Skeletal muscle satellite cell (primary cell): ENCODE measurements at regions not wholly inside any gene's neighbourhood (a gene's known extent, or its start where the extent isn't known, plus 50 kb on each side); places are given as distances from the start of the nearest gene placed in this dataset.

Source experiments
- H3K27me3 ChIP-seq: 2 replicates; pipeline ENCODE4 v1.7.0; 2013; ENCODE audit warnings: low read length; ENCODE audit not compliant: control insufficient read depth, insufficient read depth
- H3K36me3 ChIP-seq: 2 replicates; pipeline ENCODE4 v1.7.0; 2013; ENCODE audit warnings: mild to moderate bottlenecking, control low read depth, low read length; ENCODE audit not compliant: insufficient read depth
- H3K4me1 ChIP-seq: 2 replicates; pipeline ENCODE4 v1.7.0; 2013; ENCODE audit warnings: low read length; ENCODE audit not compliant: control insufficient read depth, insufficient read depth
- H3K4me2 ChIP-seq: 2 replicates; pipeline ENCODE4 v1.7.0; 2013; ENCODE audit warnings: mild to moderate bottlenecking, low read length
- H3K4me3 ChIP-seq: 2 replicates; pipeline ENCODE4 v1.7.0; 2013; ENCODE audit warnings: low read length
- H3K9ac ChIP-seq: 2 replicates; pipeline ENCODE4 v1.7.0; 2013; ENCODE audit warnings: mild to moderate bottlenecking, low read depth, low read length, moderate library complexity
- H3K9me3 ChIP-seq: replicated peaks from 2 replicates; pipeline ENCODE4 v1.7.0; 2013; ENCODE audit warnings: mild to moderate bottlenecking, control low read depth, low read length

GRCh38 chr21:39048574-39048973 lies 134.7 kb downstream of the PSMG1 start:
- no peak overlapping the region for H3K4me3 ChIP-seq
- peaks cover 20% of the 10 kb centered on the region for H3K4me1 ChIP-seq
- H3K9me3 ChIP-seq = no peaks in the 10 kb centered on the region
- no peak overlapping the region for H3K4me2 ChIP-seq
- H3K27me3 ChIP-seq = no peaks in the 10 kb centered on the region
- no peaks in the 10 kb centered on the region for H3K36me3 ChIP-seq
- H3K9ac ChIP-seq = no peak overlapping the region

DNA sequence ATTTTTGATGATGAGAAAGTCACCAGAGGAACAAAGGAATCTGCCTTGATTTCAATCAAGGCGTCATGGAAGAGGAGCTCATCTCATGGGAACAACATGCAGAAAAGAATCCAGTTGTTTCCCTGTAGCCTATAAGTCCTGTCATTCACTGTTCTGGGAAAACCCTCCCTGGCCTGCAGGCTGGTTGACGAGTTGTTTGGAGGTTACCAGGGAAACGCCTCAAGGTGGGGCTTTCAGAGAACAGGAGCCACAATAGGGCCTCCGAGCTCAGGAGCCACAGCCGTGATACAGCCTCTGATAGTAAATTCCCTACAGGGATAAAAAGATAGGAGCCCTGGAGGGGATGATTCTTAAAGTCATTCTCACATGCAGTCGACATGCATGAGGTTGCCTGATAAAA lies 135.2 kb downstream of the PSMG1 start:
- no peaks in the 10 kb centered on the region for H3K36me3 ChIP-seq
- H3K9ac ChIP-seq = no peak overlapping the region
- peaks cover 20% of the 10 kb centered on the region for H3K4me1 ChIP-seq
- no peak overlapping the region for H3K4me2 ChIP-seq
- no peaks in the 10 kb centered on the region for H3K27me3 ChIP-seq
- no peak overlapping the region for H3K4me3 ChIP-seq
- H3K9me3 ChIP-seq = no peaks in the 10 kb centered on the region

- H3K4me1 ChIP-seq = peaks cover 20% of the 10 kb centered on the region
- no peaks in the 10 kb centered on the region for H3K9me3 ChIP-seq
- H3K27me3 ChIP-seq = no peaks in the 10 kb centered on the region
- H3K36me3 ChIP-seq = no peaks in the 10 kb centered on the region
- no peak overlapping the region for H3K9ac ChIP-seq
- no peak overlapping the region for H3K4me2 ChIP-seq
- no peak overlapping the region for H3K4me3 ChIP-seq
Measured at GRCh38 chr21:39047046-39047445, 136.2 kb downstream of the PSMG1 start.

GRCh38 chr21:39046236-39046916 lies 136.9 kb downstream of the PSMG1 start:
- no peak overlapping the region for H3K4me3 ChIP-seq
- H3K4me1 ChIP-seq = peaks cover 14% of the 10 kb centered on the region
- no peaks in the 10 kb centered on the region for H3K9me3 ChIP-seq
- no peak overlapping the region for H3K4me2 ChIP-seq
- H3K27me3 ChIP-seq = no peaks in the 10 kb centered on the region
- H3K9ac ChIP-seq = no peak overlapping the region
- no peaks in the 10 kb centered on the region for H3K36me3 ChIP-seq

- H3K9ac ChIP-seq = no peak overlapping the region
- H3K4me2 ChIP-seq = no peak overlapping the region
- no peaks in the 10 kb centered on the region for H3K27me3 ChIP-seq
- H3K9me3 ChIP-seq = no peaks in the 10 kb centered on the region
- H3K36me3 ChIP-seq = no peaks in the 10 kb centered on the region
- H3K4me3 ChIP-seq = no peak overlapping the region
- H3K4me1 ChIP-seq = no peaks in the 10 kb centered on the region
Measured at GRCh38 chr21:39041816-39042215, 141.4 kb downstream of the PSMG1 start.

DNA sequence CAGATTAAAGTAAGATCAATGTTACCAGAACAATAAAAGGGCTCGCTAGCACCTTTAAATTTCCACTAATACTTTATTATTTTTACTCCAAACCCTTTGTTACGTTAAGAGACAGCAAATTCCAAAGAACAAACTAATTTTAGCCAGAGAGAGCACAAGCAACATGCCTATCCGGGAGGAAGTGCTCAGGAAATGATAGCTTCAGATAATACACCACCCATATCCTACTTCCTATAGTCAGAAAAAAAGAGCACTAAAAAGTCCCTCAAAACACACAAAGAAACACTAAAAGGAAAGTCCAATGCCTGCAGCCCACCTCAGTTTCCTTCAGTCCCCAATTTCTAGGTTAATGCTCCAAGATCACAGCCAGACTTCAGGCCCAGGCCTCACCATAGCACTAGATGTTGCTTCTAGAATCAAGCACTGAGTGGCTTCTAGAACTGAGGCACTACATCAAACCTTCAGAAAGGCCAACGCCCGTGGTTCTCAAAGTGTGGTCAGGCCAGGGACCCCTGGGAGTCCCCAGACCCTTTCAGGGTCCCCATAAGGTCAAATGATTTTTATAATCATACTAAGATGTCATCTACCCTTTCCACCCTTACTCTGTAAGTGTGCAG lies 142.6 kb downstream of the PSMG1 start:
- no peak overlapping the region for H3K4me2 ChIP-seq
- no peaks in the 10 kb centered on the region for H3K4me1 ChIP-seq

DNA sequence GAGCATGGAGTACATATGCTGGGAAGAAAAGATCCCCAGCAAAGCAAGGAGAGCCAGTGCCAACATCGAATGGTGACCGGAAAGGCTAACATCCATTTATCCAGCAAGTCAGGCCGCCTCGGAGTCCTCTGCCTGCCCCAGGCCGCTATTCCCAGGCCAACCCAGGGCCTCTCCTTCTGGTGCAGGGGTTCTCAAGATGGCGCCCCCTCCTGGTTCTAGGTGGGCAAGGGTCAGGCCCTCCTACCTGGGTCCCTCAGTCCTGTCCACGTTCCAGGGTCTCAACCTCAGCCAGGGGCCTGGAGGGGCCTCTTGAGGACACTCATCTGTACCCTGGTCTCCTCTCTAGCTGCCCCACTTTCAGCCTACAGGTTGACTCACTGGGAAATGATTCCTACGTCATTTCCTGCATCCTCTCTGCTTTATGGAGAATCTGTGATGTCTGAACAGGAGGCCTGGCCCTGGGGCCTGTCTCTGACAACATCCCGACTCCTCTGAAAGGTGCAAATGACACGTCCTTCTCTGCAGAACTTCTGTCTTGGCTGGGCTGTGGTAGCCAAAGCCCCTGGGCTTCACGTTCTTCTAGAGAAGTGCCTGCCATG lies 145.3 kb downstream of the PSMG1 start:
- Histone ChIP-seq H3K9ac (no peak overlapping the region), H3K4me1 (no peaks in the 10 kb centered on the region), H3K9me3 (no peaks in the 10 kb centered on the region), H3K4me3 (no peak overlapping the region), H3K36me3 (no peaks in the 10 kb centered on the region), H3K27me3 (peaks cover 17% of the 10 kb centered on the region), H3K4me2 (no peak overlapping the region)

More for the DNA sequence above, 142.6 kb downstream of the PSMG1 start:
- no peaks in the 10 kb centered on the region for H3K36me3 ChIP-seq
- H3K9ac ChIP-seq = no peak overlapping the region
- H3K27me3 ChIP-seq = peaks cover 5% of the 10 kb centered on the region
- H3K9me3 ChIP-seq = no peaks in the 10 kb centered on the region
- no peak overlapping the region for H3K4me3 ChIP-seq

GRCh38 chr21:39036581-39036980 lies 146.7 kb downstream of the PSMG1 start:
- Histone ChIP-seq H3K36me3 (no peaks in the 10 kb centered on the region), H3K9ac (no peak overlapping the region), H3K4me2 (no peak overlapping the region), H3K4me3 (no peak overlapping the region), H3K4me1 (no peaks in the 10 kb centered on the region), H3K9me3 (no peaks in the 10 kb centered on the region), H3K27me3 (peaks cover 21% of the 10 kb centered on the region)

GRCh38 chr21:39034590-39035536 lies 148.4 kb downstream of the PSMG1 start:
- Histone ChIP-seq H3K4me2 (no peak overlapping the region), H3K9me3 (no peaks in the 10 kb centered on the region), H3K36me3 (no peaks in the 10 kb centered on the region), H3K4me1 (no peaks in the 10 kb centered on the region), H3K27me3 (peaks cover 29% of the 10 kb centered on the region), H3K4me3 (no peak overlapping the region), H3K9ac (no peak overlapping the region)

GRCh38 chr21:39033878-39034589 lies 149.2 kb downstream of the PSMG1 start:
- H3K4me3 ChIP-seq = no peak overlapping the region
- no peak overlapping the region for H3K4me2 ChIP-seq
- H3K27me3 ChIP-seq = peaks cover 35% of the 10 kb centered on the region

More at GRCh38 chr21:39033878-39034589, 149.2 kb downstream of the PSMG1 start:
- no peaks in the 10 kb centered on the region for H3K9me3 ChIP-seq
- H3K36me3 ChIP-seq = no peaks in the 10 kb centered on the region
- H3K4me1 ChIP-seq = no peaks in the 10 kb centered on the region
- no peak overlapping the region for H3K9ac ChIP-seq
